NCI-H128 (cell line): ENCODE measurements at regions not wholly inside any gene's neighbourhood (a gene's known extent, or its start where the extent isn't known, plus 50 kb on each side); places are given as distances from the start of the nearest gene placed in this dataset.

Source experiments
- DNase-seq: peaks from one replicate; lab custom pipeline; 2025; ENCODE audit not compliant: unreplicated experiment; lab: John Stamatoyannopoulos, UW

DNA sequence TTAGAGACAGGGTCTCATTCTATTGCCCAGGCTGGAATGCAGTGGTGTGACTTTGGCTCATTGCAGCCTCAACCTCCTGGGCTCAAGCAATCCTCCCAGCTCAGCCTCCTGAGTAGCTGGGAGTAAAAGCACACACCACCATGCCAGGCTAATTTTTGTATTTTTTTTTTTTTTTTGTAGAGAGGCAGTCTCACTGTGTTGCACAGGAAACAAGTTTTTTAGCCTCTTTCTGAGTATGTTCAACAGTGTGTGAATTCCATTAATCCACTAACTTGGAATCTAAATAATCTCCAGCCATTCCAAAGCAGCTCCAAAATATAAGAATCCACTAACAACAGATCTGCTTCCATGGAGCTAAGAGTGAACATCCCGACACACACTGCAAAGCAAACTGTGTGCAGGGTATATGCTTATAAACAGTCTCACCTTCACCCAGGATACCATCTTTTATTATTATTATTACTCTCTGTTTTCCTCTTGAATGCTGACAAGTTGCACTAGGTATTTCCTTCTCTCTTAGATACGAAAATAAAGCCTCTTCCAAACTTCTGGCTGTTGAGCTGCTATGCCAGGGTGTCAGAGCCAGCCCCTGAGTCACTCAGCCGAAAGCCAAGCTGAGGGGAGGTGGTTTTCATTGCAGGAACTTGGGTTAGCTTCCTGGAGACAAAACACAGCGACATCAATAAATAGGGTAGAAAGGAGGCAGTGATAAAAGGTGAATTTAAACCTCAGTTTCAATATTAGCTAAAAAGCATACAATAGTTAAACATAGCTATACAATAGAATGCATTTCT, 264.9 kb downstream of the HIVEP2 start:
- no peak for DNase-seq

DNA sequence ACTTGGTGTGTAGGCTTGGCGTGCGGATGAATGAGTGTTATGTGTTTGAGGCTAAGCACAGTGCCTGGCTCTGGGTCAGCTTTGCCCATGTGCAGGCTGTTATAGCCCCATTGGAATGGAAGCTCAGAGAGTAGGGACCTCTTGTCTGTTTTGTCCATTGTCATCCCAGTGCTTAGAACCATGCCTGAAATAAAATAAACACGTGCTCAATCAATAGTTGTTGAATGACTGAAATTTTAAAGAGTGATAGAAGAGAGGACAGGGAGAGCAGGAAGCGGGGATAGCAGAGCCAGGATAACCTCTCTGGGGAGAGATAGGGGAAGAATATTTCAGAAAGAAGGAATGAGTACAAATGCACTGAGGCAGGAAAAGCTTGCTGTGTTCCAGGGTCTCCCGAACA, 263.9 kb downstream of the HIVEP2 start:
- no peak for DNase-seq

DNA sequence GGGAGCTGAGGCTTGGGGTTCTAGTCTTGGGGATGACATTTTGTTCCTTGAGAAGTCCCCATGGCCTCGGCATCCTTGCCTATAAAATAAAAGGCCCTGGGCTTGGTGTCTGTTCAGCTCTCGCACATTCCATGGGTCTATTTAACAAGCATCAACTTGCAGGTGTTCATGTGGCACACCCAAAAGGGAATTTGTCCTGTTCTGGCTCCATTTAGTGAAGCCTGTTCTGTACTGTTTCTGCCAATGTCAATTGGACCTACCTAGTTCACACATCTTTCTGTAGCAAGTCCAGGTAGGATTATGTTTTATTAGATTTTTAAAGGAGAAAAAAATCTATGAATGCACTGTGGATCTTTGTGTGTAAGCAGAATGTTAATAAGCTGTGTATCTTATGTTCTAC, 262.0 kb downstream of the HIVEP2 start:
- DNase-seq: no peak

DNA sequence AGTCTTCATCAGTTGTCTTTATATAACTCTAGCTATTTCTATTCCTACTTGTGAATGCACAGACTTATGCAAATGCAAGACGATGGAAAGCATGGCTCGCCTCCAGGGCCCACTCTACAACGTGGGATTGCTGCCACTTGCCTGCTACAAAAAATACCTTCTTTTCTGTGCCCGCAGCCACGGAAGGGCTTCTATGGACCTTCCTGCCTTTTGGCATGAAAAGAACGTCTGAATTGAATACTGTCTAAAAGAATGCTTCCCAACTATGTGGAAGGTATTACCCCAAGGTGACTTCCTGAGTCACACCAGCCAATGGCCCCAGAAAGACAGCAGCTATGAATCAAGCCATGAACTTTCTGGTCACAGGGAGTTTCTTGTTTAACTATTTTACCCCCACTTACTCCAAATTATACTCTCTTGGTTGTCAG, 261.2 kb downstream of the HIVEP2 start:
- no peak for DNase-seq

DNA sequence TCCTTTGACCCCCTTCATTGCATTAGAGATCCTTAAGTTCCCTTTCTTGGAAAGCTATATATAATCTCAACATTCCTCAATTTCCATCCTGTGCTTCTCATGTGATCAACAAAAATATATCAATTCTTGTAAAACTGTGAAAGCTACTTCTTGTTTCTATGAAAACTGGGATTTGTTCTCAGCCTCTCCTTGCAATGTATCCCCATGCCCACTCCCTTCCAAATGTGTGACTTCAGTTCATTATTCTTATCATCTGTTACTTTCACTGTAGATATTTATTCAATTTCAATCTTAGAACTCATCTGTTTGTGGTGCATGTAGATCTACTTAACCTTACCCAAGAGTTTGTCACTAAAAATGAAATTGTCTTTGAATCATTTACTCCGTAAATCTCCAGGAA, 260.6 kb downstream of the HIVEP2 start:
- DNase-seq: no peak

DNA sequence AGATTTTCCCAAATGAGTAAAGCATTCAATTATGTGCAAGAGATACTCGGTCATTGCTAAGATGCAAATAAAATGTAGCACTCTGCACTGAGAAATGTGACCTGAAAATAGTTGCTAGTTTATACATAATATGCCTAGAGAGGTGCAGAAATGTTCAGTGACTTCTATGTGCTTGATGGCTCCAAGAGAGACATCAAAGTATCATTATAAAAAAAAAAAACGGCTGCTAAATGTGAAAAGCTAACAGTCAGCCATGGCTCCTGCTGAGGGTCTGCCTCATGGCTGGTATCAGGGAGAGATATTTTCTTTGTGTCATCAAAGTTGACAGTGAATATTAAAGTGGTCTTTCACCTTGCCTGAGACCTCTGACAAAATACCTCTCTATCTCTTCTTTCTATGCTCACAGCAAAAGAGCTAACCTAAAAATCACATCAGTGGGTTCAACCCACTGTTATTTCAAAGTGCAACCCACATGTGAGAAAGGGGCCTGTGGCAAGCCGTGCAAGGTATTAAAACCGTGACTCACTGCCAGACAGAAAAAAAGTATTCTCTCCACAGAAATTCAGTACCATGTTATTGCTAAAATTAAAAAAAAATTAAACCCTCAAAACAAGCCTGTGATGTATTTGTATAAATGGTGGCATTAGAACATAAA, 259.0 kb downstream of the HIVEP2 start:
- DNase-seq: no peak

DNA sequence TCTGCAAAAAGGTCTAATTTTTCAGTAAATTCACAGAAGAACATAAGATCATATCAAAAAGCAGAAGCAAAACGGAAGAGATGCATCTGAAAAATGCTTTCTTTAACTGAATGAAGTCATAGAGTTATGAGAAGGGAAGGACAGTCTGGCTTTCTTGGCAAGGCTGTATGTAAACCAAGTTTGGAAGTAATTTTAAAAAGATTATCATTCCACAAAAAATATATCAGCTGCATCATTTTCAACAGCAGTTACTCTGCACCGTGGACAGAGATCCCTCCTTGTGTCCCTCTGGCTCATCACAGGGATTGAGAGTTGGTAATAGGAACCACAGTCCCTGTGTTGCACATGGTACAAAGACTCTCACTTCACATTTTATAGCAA, 258.5 kb downstream of the HIVEP2 start:
- DNase-seq: no peak

DNA sequence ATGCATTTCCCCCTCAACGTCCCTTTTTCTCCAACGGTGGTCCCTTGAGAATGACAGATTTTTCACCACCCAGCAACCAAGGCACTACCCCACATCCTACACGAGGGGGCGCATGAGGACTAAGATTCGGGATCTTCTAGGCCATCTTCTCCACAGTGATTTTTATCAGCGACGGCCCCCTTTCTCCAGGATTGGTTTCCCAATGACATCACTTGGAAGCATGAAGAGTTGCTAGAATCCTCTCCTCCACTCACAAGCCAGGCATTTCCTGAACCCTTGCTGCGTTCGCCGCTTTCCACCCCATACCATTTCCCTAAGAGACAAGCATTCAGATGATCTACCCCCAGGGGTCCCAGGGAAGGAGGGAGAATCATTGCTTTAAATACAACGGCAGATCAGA, 252.0 kb downstream of the HIVEP2 start:
- DNase-seq: peak; percentile 46

DNA sequence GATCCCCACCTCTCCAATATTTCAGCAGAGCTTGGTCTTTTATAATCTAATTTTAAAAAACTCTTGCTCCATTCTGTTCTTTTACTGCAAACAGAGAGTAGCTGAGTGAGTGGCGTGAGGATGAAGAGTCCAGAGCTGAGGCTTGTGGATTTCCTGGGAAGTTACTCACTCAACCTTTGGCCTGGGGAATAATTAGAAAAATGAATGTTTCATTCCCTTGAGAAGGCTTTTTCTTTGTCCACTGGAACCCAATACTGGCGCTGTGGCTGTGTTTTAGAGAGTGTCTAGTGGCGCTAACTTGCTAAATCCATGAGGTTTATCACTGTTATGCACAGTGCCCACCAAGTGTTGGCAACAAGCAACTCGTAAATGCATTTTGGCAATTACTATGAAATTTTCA, 251.5 kb downstream of the HIVEP2 start:
- DNase-seq: no peak

DNA sequence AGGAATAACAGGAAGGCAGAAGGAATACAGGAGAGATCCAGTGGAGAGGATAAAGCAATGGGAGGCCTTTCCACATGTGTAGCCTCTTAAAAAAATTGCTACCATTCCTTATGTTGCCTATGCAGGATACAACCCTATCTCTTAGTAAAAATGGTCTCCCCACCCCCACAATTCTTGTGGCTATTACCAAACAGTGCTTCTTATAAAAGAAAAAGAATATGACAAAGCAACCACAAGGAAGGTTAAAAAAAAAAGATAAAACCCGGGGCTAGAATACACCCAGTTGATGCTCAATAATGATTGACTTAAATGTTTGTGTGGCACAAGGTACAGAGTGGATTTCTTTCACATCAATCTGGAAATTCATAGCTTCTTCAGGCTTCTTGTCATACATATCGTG, 250.9 kb downstream of the HIVEP2 start:
- DNase-seq: no peak

DNA sequence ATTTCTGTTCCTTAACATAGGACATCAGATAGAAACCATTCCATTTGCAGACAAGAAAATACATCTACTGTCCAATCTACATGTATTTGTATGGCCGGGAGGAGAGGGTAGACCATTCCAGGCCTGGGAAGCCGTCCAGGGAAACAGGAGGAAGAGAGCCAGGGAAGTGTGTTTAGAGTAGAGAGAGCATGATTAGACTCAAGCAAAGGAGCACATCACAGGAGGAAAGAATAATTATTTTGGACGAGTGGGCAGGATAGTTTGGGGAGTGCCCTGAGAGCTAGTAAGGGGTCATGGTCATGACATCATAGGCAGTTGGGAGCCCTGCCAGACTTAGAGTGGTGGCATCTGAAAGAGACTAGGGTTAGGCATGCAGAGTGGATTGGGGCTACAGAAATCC, 250.0 kb downstream of the HIVEP2 start:
- DNase-seq: no peak

DNA sequence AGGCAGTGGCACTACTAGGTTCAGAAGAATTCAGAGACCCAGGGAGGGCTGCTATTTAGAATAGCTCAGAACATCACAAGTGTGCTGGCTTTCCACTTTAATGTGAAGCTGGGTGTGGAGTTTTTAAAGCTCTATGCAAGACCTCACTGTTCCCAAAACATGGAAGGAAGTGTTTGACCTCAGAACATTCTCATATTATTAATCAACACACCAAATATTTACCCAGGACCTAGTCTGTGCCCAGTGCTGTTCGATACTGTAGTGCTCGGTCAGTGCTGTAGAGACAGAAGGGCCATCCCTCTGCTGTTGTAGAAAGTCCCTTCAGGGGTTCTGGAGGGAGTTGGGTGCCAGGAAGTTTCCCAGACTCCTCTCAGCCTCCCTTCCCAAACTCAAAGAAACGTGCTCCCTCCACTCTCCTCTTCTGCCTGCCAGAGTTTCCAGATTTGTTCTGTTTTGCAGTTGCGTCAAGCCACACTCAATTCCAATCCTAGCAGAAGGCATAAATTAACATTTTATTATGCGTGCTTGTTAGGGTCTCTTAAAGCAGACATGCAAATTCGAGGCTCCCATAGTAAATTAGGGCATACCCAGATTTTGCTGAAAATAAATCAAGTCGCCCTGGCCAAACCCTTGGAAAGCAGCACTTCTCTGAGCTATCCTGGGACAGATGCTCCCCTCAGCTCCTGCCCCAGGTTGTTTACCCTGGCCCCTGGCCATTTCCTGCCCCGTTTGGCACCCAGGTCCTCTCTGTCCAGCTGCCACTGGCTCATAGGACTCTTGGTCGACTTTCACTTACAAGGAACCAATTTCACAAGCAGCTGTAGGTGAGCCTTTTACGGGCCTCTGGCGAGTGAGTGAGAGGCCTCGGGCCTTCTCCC, 248.6 kb downstream of the HIVEP2 start:
- no peak for DNase-seq

DNA sequence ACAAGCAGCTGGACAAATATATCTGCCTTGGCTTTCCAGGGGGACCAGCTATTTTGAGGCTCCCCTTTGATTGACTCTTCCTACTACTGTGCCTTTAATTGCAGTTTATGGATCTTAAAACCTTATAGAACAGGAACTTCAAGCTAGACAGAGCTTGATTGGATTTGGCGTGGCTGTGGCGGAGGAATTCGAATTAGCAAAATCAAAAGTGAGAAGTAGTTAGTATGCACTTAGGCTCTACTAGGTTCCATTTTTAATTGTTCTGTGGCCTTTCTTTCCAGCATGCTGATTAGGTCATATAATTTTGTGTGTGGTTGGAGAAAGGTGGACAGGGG, 248.0 kb downstream of the HIVEP2 start:
- no peak for DNase-seq

DNA sequence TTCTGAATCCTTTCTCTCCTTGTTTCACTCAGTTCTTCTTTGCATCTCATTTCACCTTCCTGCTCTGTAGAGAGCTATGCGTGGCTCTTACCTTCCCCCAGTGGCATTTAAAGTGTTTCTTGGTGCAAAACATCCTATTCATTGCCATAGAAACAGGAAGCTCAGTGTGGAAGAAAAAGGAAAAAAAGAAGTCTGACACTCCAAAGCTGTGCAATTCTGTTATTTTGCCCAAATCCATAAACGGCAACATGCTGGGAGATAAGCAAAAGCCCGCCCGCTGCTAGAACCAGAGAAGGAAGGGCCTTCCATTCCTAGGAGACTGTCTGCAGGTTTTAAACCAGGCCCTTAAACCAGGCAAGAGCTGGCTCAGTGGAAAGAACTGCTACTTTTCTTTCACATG, 247.1 kb downstream of the HIVEP2 start:
- no peak for DNase-seq

DNA sequence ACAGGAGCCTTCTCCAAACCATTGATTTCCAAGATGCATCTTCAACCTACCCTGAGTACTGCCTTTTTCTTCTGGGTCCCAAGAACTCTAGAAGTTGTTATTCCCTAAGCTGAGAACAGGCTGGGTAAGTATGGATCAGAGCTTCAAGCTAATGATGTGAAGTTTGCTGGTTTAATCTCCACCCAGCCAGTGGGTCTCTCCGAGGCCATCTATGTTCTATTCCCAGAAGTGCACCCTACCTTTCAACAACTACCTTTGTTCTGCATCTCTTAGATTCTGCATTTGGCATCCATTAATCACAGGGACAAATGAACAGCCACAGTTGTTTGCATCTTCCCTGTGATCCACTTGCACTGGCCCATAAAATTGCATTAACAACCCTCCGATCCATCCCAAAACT, 246.2 kb downstream of the HIVEP2 start:
- no peak for DNase-seq

DNA sequence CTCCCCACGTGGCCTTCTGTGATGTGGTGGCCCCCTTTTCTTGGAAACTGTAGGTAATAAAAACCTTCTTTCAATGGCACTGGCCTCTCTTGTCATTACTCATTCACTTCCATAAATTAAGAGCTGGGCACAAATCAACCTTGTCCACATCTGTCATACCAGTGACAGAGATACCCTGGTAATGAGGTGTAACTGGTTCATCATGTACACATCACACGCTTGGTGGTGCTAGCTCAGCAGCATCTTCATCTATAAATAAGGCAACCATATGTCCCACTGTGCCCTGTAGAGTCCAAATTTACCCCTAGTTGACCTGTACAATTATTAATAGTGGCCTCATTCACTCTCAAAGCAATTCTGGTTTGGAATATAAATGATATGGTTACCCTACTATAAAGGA, 245.6 kb downstream of the HIVEP2 start:
- DNase-seq: no peak

DNA sequence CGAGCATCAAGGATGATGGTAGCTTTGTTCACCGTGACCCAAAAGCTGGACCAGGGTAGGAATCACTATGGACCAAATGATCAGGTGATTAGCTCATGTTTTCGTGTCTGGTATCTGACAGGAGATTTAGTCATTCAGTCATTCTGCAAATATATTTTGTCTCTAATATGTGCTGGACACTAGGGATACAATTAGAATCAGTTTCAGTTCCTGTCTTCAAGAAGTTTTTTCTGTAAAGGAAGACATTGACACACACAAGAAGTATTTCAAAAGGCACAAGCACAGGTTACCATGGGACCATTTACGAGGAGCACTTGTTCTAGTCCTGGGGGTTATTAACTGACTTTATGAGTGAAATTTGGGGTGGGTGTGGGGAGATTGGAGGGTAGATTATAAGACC, 244.9 kb downstream of the HIVEP2 start:
- DNase-seq: no peak

DNA sequence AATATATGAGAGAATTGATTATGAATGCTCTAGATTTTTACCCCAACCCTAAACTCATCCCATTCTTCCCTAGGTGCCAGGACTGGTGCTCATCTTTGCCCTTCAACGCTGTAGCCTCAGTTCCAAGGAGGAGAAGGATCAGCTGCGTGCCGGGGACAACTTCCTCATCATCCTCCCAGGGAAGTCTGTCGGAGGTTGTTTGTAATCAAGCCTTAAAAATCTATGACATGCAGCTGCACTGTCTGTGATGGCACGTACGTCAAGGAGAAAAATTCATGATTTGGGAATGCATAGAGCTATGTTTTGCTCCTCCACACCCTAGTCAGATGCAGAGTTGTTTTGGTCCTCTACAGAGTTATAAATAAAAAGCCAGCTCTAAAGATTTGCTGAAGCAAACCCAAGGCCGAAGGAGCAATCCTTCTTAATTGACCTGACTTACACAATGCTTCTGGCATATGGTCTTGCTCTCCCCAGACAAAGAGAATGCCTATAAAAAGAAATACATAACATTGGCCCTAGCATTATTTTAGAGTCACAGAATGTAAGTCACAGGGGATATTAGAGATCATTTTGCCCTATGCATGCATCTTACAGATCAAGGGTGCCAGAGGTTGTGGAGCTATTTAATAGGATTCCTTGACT, 244.2 kb downstream of the HIVEP2 start:
- DNase-seq: no peak
